Neural progenitor cell (in vitro differentiated cells): ENCODE measurements at regions not wholly inside any gene's neighbourhood (a gene's known extent, or its start where the extent isn't known, plus 50 kb on each side); places are given as distances from the start of the nearest gene placed in this dataset.
A peak's percentile ranks its signal among the peaks of the same experiment; 100 is the strongest.

Experiments
- DNase-seq: peaks from one replicate; pipeline ENCODE4 v3.0.0-alpha.2; 2016; ENCODE audit warnings: low spot score
- H2AFZ ChIP-seq: fragments of 200-600 bp; sonication (generic); replicated peaks from 2 replicates; pipeline ENCODE4 v1.6.1; 2016; ENCODE audit warnings: antibody characterized with exemption
- H3F3A ChIP-seq: fragments of 200-600 bp; sonication (generic); 2 replicates; pipeline ENCODE4 v1.6.1; 2016; ENCODE audit warnings: antibody characterized with exemption, low read depth
- H3K27ac ChIP-seq: fragments of 200-600 bp; sonication (generic); 2 replicates; pipeline ENCODE4 v1.5.1; 2016; ENCODE audit warnings: mild to moderate bottlenecking
- H3K27me3 ChIP-seq: fragments of 200-600 bp; sonication (generic); 2 replicates; pipeline ENCODE4 v1.6.1; 2016; ENCODE audit warnings: mild to moderate bottlenecking, moderate library complexity
- H3K36me3 ChIP-seq: fragments of 200-600 bp; sonication (generic); 2 replicates; pipeline ENCODE4 v1.5.1; 2016
- H3K4me1 ChIP-seq: fragments of 200-600 bp; sonication (generic); 2 replicates; pipeline ENCODE4 v1.6.1; 2016; ENCODE audit warnings: mixed run types
- H3K4me2 ChIP-seq: fragments of 200-600 bp; sonication (generic); 2 replicates; pipeline ENCODE4 v1.6.1; 2016
- H3K4me3 ChIP-seq: fragments of 200-600 bp; sonication (generic); 2 replicates; pipeline ENCODE4 v1.5.1; 2016
- H3K79me2 ChIP-seq: fragments of 200-600 bp; sonication (generic); 2 replicates; pipeline ENCODE4 v1.6.1; 2016; ENCODE audit warnings: low read depth
- H3K9ac ChIP-seq: fragments of 200-600 bp; sonication (generic); 2 replicates; pipeline ENCODE4 v1.6.1; 2016
- H3K9me3 ChIP-seq: fragments of 200-600 bp; sonication (generic); 2 replicates; pipeline ENCODE4 v1.5.1; 2016; ENCODE audit warnings: low read depth
- H4K20me1 ChIP-seq: fragments of 200-600 bp; sonication (generic); 2 replicates; pipeline ENCODE4 v1.6.1; 2016; ENCODE audit warnings: low read depth
- H3K27ac Mint-ChIP-seq: 3 replicates; pipeline ENCODE4 v1.8.0; 2021; ENCODE audit warnings: mixed read lengths
- H3K27me3 Mint-ChIP-seq: 2 replicates; pipeline ENCODE4 v1.8.0; 2022; ENCODE audit warnings: low read depth, mild to moderate bottlenecking, inconsistent platforms, moderate library complexity, mixed read lengths; ENCODE audit not compliant: insufficient read depth
- H3K36me3 Mint-ChIP-seq: 3 replicates; pipeline ENCODE4 v1.8.0; 2021; ENCODE audit warnings: mixed read lengths
- H3K4me1 Mint-ChIP-seq: 3 replicates; pipeline ENCODE4 v1.8.0; 2021; ENCODE audit warnings: mixed read lengths
- H3K4me3 Mint-ChIP-seq: 3 replicates; pipeline ENCODE4 v1.8.0; 2021; ENCODE audit warnings: mild to moderate bottlenecking, moderate library complexity, mixed read lengths
- H3K9me3 Mint-ChIP-seq: 3 replicates; pipeline ENCODE4 v1.8.0; 2020; ENCODE audit warnings: mixed read lengths
- CTCF ChIP-seq: fragments of 200-600 bp; sonication (generic); IDR thresholded peaks from 2 replicates; pipeline ENCODE4 v1.5.1; 2017; ENCODE audit warnings: antibody characterized with exemption, mild to moderate bottlenecking
- EZH2 ChIP-seq: fragments of 200-600 bp; sonication (generic); IDR thresholded peaks from 2 replicates; pipeline ENCODE4 v1.6.1; 2017; ENCODE audit warnings: antibody characterized with exemption, mild to moderate bottlenecking, moderate library complexity
- EZH2phosphoT487 ChIP-seq: fragments of 200-600 bp; sonication (generic); IDR thresholded peaks from 2 replicates; pipeline ENCODE4 v1.6.1; 2017; ENCODE audit warnings: antibody characterized with exemption

- H3K27me3 Mint-ChIP-seq: no peaks in the 10 kb centered on the region
- TF ChIP-seq CTCF (peak; percentile 44), EZH2 (no peak), EZH2phosphoT487 (no peak)
- peak; percentile 49 for DNase-seq
- H3K36me3 Mint-ChIP-seq: no peaks in the 10 kb centered on the region
- Histone ChIP-seq H3K79me2 (no peaks in the 10 kb centered on the region), H3K9me3 (no peaks in the 10 kb centered on the region), H3K4me2 (no peak overlapping the region), H3K36me3 (no peaks in the 10 kb centered on the region), H3K9ac (no peak overlapping the region), H4K20me1 (no peaks in the 10 kb centered on the region), H3K27ac (no peak overlapping the region), H3K4me3 (no peak overlapping the region), H3K4me1 (no peaks in the 10 kb centered on the region), H3F3A (no peaks in the 10 kb centered on the region), H3K27me3 (no peaks in the 10 kb centered on the region), H2AFZ (peak overlapping the region; percentile 66)
- peaks cover 5% of the 10 kb centered on the region for H3K4me1 Mint-ChIP-seq
- no peak overlapping the region for H3K27ac Mint-ChIP-seq
- no peaks in the 10 kb centered on the region for H3K9me3 Mint-ChIP-seq
- H3K4me3 Mint-ChIP-seq: no peak overlapping the region
Observed at GRCh38 chr1:164440232-164440631, 118.8 kb upstream of the PBX1 start.

GRCh38 chr1:164443166-164443565 is 115.8 kb upstream of the PBX1 start:
- Mint-ChIP-seq H3K27ac (no peak overlapping the region), H3K27me3 (no peaks in the 10 kb centered on the region), H3K4me1 (peaks cover 5% of the 10 kb centered on the region), H3K9me3 (no peaks in the 10 kb centered on the region), H3K36me3 (peaks cover 1% of the 10 kb centered on the region), H3K4me3 (no peak overlapping the region)
- no peaks in the 10 kb centered on the region for H3K36me3 ChIP-seq
- no peak overlapping the region for H2AFZ ChIP-seq
- no peaks in the 10 kb centered on the region for H3K4me1 ChIP-seq
- H3K9me3 ChIP-seq: no peaks in the 10 kb centered on the region
- no peaks in the 10 kb centered on the region for H3K27me3 ChIP-seq
- H3K4me2 ChIP-seq: no peak overlapping the region
- DNase-seq: no peak
- no peak overlapping the region for H3K4me3 ChIP-seq
- H3K79me2 ChIP-seq: no peaks in the 10 kb centered on the region
- H3K9ac ChIP-seq: no peak overlapping the region
- H4K20me1 ChIP-seq: no peaks in the 10 kb centered on the region
- no peak for TF ChIP-seq EZH2phosphoT487
- TF ChIP-seq CTCF: no peak
- TF ChIP-seq EZH2: no peak
- no peaks in the 10 kb centered on the region for H3F3A ChIP-seq
- H3K27ac ChIP-seq: no peak overlapping the region

- H3K79me2 ChIP-seq: no peaks in the 10 kb centered on the region
- no peaks in the 10 kb centered on the region for H3K27me3 ChIP-seq
- H4K20me1 ChIP-seq: no peaks in the 10 kb centered on the region
- no peaks in the 10 kb centered on the region for H3K9me3 Mint-ChIP-seq
- H3K9me3 ChIP-seq: no peaks in the 10 kb centered on the region
- H3K4me1 ChIP-seq: no peaks in the 10 kb centered on the region
- H3F3A ChIP-seq: no peaks in the 10 kb centered on the region
- H3K27me3 Mint-ChIP-seq: no peaks in the 10 kb centered on the region
- no peak overlapping the region for H3K4me3 Mint-ChIP-seq
- TF ChIP-seq CTCF (no peak), EZH2 (no peak), EZH2phosphoT487 (no peak)
- no peak overlapping the region for H3K27ac ChIP-seq
- no peak for DNase-seq
- peaks cover 5% of the 10 kb centered on the region for H3K4me1 Mint-ChIP-seq
- H3K4me3 ChIP-seq: no peak overlapping the region
- H2AFZ ChIP-seq: no peak overlapping the region
- H3K9ac ChIP-seq: no peak overlapping the region
- peaks cover 1% of the 10 kb centered on the region for H3K36me3 Mint-ChIP-seq
- no peak overlapping the region for H3K27ac Mint-ChIP-seq
- H3K4me2 ChIP-seq: no peak overlapping the region
- no peaks in the 10 kb centered on the region for H3K36me3 ChIP-seq
Observed at GRCh38 chr1:164443836-164444235, 115.1 kb upstream of the PBX1 start.

- Histone ChIP-seq H3F3A (no peaks in the 10 kb centered on the region), H3K4me2 (no peak overlapping the region), H3K4me1 (no peaks in the 10 kb centered on the region), H4K20me1 (no peaks in the 10 kb centered on the region), H3K27me3 (no peaks in the 10 kb centered on the region), H3K27ac (no peak overlapping the region), H2AFZ (no peak overlapping the region), H3K9ac (no peak overlapping the region), H3K9me3 (no peaks in the 10 kb centered on the region), H3K36me3 (no peaks in the 10 kb centered on the region), H3K4me3 (no peak overlapping the region), H3K79me2 (no peaks in the 10 kb centered on the region)
- no peak overlapping the region for H3K4me3 Mint-ChIP-seq
- DNase-seq: no peak
- TF ChIP-seq EZH2phosphoT487: no peak
- TF ChIP-seq EZH2: no peak
- TF ChIP-seq CTCF: no peak
- H3K27me3 Mint-ChIP-seq: no peaks in the 10 kb centered on the region
- H3K36me3 Mint-ChIP-seq: peaks cover 1% of the 10 kb centered on the region
- H3K27ac Mint-ChIP-seq: no peak overlapping the region
- H3K4me1 Mint-ChIP-seq: no peaks in the 10 kb centered on the region
- no peaks in the 10 kb centered on the region for H3K9me3 Mint-ChIP-seq
Observed at GRCh38 chr1:164446020-164446419, 113.0 kb upstream of the PBX1 start.
